SKM-1 (cell line): ENCODE measurements at regions not wholly inside any gene's neighbourhood (a gene's known extent, or its start where the extent isn't known, plus 50 kb on each side); places are given as distances from the start of the nearest gene placed in this dataset.

Source experiments
- DNase-seq: peaks from one replicate; lab custom pipeline; 2025; ENCODE audit not compliant: unreplicated experiment; lab: John Stamatoyannopoulos, UW

DNA sequence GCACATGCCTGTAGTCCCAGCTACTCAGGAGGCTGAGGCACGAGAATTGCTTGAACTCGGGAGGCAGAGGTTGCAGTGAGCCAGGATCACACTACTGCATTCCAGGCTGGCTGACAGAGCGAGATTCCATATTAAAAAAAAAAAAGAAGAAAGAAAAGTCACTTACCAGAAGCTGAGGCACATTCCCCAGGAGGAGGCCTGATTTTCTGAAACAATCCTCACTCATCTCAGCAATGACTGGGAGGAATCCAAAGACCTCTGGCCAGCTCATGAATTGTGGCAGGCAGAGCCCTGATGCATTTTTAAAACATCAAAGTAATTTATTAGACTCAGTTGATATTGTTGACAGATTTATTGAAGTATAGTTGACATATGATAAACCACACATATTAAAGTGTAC, 206.3 kb downstream of the FOXO1 start:
- DNase-seq: no peak

DNA sequence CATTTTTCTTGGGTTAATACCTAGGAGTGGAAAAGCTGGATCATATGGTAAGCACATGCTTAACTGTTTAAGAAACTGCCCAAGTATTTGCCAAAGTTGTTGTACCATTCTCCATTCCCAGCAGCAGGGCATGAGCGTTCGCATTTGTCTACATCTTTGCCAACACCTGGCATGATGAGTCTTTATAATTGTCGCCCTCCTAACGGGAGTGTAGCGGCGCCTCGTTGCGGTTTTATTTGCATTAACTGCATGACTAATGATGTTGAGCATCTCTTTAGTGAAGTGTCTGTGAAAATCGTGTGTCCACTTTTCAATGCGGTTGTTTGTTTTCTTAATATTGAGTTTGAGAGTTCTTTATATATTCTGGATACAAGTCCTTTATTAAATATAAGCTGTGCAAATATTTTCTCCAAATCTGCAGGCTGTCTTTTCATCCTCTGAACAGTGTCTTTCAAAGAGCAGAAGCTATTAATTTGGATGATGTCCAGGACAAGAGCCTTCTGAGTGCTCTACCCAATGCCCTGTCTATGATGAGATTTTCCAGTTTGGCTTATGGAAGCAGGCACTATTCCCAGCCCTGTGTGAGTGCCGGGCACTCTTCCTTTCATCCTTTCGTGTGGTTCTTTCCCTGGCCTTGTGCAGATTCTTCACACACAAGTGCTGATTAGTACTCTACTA, 202.0 kb downstream of the FOXO1 start:
- DNase-seq: no peak

DNA sequence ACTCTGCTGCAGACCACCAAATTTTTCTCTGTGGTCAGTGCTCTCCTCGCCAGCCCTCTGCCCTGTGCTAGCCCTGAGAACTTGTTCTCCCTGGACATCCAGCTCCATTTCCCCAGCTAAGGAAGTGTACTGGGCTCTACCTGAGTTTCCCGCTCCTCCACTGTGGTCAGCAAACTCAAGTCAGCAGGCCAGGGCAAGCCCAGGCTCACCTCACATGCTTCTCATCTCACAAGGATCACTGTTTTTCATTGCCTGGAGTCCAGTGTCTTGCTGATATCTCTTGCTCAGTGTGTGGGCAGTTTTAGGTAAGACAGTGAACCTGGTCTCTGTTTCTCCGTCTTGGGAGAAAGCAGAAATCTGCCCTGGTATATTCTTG, 201.4 kb downstream of the FOXO1 start:
- DNase-seq: no peak

DNA sequence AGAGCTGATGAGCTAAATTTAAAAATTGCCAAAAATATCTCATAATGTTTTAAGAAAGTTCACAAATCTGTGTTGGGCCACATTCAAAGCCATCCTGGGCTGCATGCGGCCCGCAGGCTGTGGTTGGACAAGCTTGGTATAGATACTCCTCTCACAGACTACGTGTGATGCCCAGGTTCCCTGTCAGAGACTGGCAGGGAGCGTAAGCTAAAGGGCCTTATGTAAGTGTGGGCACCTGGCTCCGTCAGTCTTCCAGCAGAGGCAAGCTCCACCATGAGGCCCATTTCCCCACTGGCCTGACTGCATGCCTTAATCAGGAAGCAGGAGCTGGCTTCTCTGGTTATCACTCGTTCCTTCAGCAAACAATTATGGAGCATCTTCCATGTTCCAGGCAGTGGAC, 200.2 kb downstream of the FOXO1 start:
- DNase-seq: no peak

GRCh38 chr13:40468227-40468838, 198.1 kb downstream of the FOXO1 start:
- no peak for DNase-seq

GRCh38 chr13:40469581-40470310, 196.7 kb downstream of the FOXO1 start:
- no peak for DNase-seq

DNA sequence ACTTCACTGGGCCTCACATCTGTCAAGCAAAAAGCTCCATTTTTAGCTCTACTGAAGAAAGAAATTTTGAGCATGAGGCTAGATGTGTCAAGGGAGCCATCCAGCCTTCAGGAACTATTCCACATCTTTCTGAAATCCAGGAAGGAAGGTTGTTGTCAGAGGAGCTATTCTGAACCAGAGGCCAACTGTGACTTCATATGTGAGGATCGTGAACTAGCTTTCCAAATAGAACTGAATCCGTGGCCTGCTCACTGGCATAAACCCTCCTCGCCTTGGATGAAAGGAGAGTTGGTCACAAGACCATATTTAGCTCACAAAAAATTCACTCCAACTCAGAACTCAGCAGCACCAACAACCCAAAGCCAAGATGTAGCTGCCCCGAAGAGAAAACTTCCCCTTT, 195.8 kb downstream of the FOXO1 start:
- DNase-seq: no peak

- DNase-seq: no peak
These were observed 195.4 kb downstream of the FOXO1 start for GRCh38 chr13:40471076-40471475.

GRCh38 chr13:40471911-40472310, 194.5 kb downstream of the FOXO1 start:
- no peak for DNase-seq

DNA sequence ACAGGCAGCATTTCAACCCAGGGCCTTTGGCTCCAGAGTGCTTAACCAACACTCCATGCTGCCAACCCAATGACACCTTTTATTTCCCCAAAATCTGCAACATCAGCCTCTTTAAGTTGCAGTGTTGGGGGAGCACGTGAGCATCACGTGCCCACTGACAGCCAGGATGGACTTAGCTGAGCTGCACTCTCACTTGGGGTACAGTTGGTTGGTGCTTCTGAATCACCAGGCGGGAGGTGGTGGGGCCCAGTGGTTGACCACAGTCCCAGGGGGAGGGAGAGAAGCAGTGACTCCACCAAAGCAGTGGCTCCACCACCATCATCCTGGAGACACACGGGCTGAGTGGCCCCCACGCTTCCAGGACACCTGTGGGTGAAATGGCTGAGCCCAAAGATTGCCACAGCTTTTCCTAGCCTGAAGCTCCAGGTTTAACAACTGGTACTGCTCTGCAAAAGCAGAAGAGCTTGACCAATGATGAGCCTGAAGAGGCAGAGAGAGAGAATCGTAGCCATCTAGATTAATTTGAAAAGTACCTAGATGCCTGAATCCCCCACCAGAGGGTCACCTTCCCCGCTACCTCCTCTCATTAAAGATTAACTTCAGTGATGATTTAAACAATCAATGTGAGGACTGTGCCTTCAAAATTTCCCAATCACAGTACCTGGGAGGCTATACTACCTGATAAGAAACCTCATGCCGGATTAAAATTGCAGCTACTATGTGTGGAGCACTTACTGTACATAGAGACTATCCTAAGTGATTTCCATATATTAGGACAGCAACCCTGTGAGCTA, 193.8 kb downstream of the FOXO1 start:
- DNase-seq: no peak

- DNase-seq: no peak
These were observed 190.8 kb downstream of the FOXO1 start for GRCh38 chr13:40475617-40476016.

DNA sequence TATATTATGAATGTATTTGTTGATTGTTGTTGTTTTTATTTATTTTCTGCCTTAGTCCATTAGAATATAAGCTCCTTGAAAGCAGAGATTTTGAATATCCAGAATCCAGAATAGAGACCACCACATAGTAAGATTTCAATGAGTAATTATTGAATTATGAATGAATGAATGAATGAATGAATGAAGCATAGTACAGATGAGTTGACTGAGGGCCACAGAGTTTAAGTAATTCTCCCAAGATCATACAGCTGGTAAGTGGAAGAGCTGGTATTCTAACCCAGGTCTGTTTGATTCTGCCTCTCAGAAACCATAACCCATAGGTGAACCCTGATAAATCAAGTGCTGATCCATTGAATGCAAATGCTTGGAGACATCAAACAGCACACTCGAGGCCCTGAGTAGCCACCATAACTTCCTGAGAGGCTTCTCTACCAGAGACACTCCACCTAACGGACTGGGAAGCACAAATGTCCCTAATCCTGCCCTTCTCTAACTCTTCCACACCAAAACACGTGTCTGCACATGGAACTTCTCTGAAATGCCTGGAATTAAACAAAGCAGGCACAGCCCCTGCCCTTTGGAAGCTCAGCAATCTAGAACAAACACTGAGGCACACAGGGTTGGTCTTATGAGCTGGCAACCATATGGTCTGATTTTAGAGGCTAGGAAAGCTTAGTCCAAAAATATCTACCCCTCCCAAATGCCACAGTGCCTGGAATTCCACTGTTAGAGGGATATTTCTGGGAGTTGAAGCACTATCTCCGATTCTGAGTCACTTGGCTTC, 190.1 kb downstream of the FOXO1 start:
- no peak for DNase-seq

GRCh38 chr13:40477623-40478608, 188.5 kb downstream of the FOXO1 start:
- no peak for DNase-seq

- no peak for DNase-seq
These were observed 187.7 kb downstream of the FOXO1 start for GRCh38 chr13:40478775-40479174.

DNA sequence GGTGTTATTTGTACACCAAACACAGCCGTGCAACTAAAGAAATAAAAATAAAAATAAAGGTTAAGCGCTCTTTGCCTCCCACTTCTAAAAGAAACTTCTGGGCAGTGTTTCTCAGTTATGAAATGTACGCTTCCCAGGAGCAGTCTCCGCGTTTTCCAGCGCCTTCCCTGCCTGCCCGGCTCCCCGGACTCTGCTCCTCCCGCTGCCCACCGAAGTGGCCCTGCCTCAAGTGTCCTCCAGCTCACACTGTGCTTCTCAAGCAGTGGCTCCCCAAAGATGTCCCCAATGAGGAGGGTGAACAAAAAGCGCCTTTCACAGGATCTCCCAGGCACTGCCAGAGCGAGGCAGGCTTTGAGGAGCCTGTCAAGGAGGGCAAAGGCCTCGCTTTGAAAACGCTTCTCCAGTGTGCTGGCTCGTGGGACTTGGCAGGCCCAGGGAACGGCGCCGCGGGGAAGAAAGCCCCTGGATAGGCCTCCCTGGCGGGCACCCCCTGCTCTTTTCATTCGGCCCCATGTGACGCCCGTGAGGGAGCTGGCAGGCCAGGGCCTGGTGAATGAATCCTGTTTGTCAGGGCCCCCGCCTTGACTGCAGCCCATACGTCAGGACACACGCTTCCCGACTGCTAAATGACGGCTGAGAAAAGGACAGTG, 187.1 kb downstream of the FOXO1 start:
- DNase-seq: no peak

- no peak for DNase-seq
These were observed 186.2 kb downstream of the FOXO1 start for GRCh38 chr13:40480012-40480914.

DNA sequence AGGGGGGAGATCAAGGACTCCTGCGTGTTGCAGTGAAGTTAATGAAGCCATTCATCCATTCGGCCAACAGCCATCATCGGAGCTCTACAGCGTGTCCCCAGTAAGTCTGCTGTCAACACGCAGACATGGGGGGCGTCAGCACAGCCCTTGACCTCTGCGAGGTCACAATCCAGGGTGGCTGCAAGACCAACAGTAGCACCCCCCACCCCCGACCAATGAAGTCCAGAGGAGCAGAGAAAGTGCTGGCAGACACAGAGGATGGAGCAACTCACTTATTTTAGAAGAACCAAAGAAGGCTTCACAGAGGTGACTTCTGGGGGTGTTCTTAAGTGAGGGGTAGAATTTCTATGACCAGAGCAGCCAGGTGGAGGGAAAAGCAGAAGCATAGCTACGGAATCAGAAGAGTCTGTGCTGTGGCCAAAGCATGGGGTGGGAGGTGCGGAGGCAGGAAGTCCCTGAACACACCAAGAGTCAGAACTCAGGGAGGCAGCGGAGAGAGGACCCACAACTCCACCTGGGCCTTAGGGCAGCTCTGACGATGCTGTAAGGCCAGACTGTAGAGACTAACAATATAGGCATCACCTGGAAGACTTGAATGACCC, 185.4 kb downstream of the FOXO1 start:
- DNase-seq: no peak

DNA sequence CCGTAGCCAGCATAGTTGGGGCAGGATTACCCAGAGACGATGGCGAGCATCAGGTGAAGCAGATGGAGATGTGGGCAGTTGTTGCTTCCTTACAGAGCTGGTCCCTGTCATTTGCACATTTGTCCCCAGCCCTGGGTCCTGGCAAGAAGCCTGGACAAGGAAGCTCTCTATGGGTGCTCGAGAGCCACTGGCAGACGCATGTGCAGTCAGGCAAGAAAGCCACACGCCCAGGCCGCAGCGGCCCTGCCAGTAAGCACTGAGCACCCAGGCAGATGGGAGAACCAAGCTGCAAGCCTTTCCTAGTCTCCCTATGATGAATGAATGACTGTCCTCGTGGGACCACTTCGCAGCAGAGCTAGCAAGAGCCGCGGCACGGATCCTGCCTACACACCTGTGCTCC, 182.8 kb downstream of the FOXO1 start:
- no peak for DNase-seq
